Caco-2 (cell line): ENCODE measurements at regions not wholly inside any gene's neighbourhood (a gene's known extent, or its start where the extent isn't known, plus 50 kb on each side); places are given as distances from the start of the nearest gene placed in this dataset.

Experiments used
- BruUV-seq: library from RNA; stranded (reverse); fragments of 400-500 nt; replicated peaks from 2 replicates; lab custom pipeline; 2021; lab: Mats Ljungman, UMichigan
- CTCF ChIA-PET: fragments of 300-600 bp; sonication (Branson Sonifier 250); formaldehyde crosslinking; loops from one replicate; lab custom pipeline; 2022; ENCODE audit warnings: antibody characterized with exemption; lab: Charles Lee
- POLR2A ChIA-PET: fragments of 300-600 bp; sonication (Branson Sonifier 250); formaldehyde crosslinking; loops from one replicate; lab custom pipeline; 2022; ENCODE audit warnings: antibody characterized with exemption; lab: Charles Lee
- DNase-seq, 2 experiments: peaks; one replicate each; pipeline versions ENCODE4 v3.0.0 to v3.0.0-alpha.2; 2020 to 2022
- H3K27me3 ChIP-seq: replicated peaks from 2 replicates; pipeline ENCODE4 v1.6.0; 2011; ENCODE audit warnings: low read length; ENCODE audit not compliant: control insufficient read depth, insufficient read depth
- H3K36me3 ChIP-seq: 2 replicates; pipeline ENCODE4 v1.5.1; 2011; ENCODE audit warnings: low read length; ENCODE audit not compliant: control insufficient read depth, insufficient read depth
- H3K4me1 ChIP-seq: fragments of 250-450 bp; sonication (Bioruptor Pico); 2 replicates; pipeline ENCODE4 v1.5.1; 2020; ENCODE audit warnings: mild to moderate bottlenecking
- H3K4me3 ChIP-seq: 2 replicates; pipeline ENCODE4 v1.5.1; 2011; ENCODE audit warnings: low read depth, mild to moderate bottlenecking, control low read depth, low read length
- H3K9me3 ChIP-seq: fragments of 250-450 bp; sonication (Bioruptor Pico); 2 replicates; pipeline ENCODE4 v1.5.1; 2020; ENCODE audit warnings: mild to moderate bottlenecking, moderate library complexity
- H3K27ac Mint-ChIP-seq: one replicate; pipeline ENCODE4 v1.8.0; 2022; ENCODE audit warnings: mixed read lengths; ENCODE audit not compliant: unreplicated experiment
- H3K27me3 Mint-ChIP-seq: one replicate; pipeline ENCODE4 v1.8.0; 2022; ENCODE audit warnings: mixed read lengths; ENCODE audit not compliant: insufficient read depth, unreplicated experiment
- H3K36me3 Mint-ChIP-seq: one replicate; pipeline ENCODE4 v1.8.0; 2022; ENCODE audit warnings: mild to moderate bottlenecking, mixed read lengths; ENCODE audit not compliant: insufficient read depth, unreplicated experiment
- H3K4me1 Mint-ChIP-seq: one replicate; pipeline ENCODE4 v1.8.0; 2022; ENCODE audit warnings: low read depth, mixed read lengths; ENCODE audit not compliant: unreplicated experiment
- H3K4me3 Mint-ChIP-seq: one replicate; pipeline ENCODE4 v1.8.0; 2022; ENCODE audit warnings: mild to moderate bottlenecking, moderate library complexity, mixed read lengths; ENCODE audit not compliant: unreplicated experiment
- H3K9me3 Mint-ChIP-seq: one replicate; pipeline ENCODE4 v1.8.0; 2022; ENCODE audit warnings: mixed read lengths; ENCODE audit not compliant: unreplicated experiment
- intact Hi-C: fragments of 100-400 bp; cut with micrococcal nuclease; formaldehyde crosslinking; loops from one replicate; pipeline ENCODE4 v1.10.0; 2022; ENCODE audit not compliant: unreplicated experiment
- TF ChIP-seq, protein P1 (sequence below), 2 experiments: fragments of 200-600 bp in 1 of 2; IDR thresholded peaks; 1 replicate in 1 of 2; 2 replicates in 1 of 2; pipeline versions ENCODE4 v1.5.1 to v1.8.0; 2011 to 2022; ENCODE audit warnings: antibody characterized with exemption in 1 of 2, control low read depth in 1 of 2, inconsistent platforms in 1 of 2, low read depth in 1 of 2, low read length in 1 of 2, mild to moderate bottlenecking in 1 of 2, moderate library complexity in 1 of 2; ENCODE audit not compliant: insufficient read depth in 1 of 2, severe bottlenecking in 1 of 2, unreplicated experiment in 1 of 2

GRCh38 chr11:130772266-130773227 is 143.7 kb downstream of the SNX19 start:
- peaks cover 11% of the 10 kb centered on the region for H3K27me3 Mint-ChIP-seq
- H3K4me3 Mint-ChIP-seq = no peak overlapping the region
- no peak for DNase-seq
- BruUV-seq = no TSS peak
- no peak overlapping the region for H3K27ac Mint-ChIP-seq
- Histone ChIP-seq H3K36me3 (no peaks in the 10 kb centered on the region), H3K4me1 (no peaks in the 10 kb centered on the region), H3K27me3 (no peaks in the 10 kb centered on the region), H3K4me3 (no peak overlapping the region), H3K9me3 (no peaks in the 10 kb centered on the region; the same call in 1 of the 2 replicates)
- H3K9me3 Mint-ChIP-seq = no peaks in the 10 kb centered on the region
- CTCF ChIA-PET = no interaction called here
- TF ChIP-seq, protein P1, sequence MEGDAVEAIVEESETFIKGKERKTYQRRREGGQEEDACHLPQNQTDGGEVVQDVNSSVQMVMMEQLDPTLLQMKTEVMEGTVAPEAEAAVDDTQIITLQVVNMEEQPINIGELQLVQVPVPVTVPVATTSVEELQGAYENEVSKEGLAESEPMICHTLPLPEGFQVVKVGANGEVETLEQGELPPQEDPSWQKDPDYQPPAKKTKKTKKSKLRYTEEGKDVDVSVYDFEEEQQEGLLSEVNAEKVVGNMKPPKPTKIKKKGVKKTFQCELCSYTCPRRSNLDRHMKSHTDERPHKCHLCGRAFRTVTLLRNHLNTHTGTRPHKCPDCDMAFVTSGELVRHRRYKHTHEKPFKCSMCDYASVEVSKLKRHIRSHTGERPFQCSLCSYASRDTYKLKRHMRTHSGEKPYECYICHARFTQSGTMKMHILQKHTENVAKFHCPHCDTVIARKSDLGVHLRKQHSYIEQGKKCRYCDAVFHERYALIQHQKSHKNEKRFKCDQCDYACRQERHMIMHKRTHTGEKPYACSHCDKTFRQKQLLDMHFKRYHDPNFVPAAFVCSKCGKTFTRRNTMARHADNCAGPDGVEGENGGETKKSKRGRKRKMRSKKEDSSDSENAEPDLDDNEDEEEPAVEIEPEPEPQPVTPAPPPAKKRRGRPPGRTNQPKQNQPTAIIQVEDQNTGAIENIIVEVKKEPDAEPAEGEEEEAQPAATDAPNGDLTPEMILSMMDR (IDR thresholded peaks at IDR 0.05; ENCODE audit: insufficient read depth in 1 of 2, low read depth in 1 of 2, low read length in 1 of 2, severe bottlenecking in 1 of 2, unreplicated experiment in 1 of 2) = no peak
- intact Hi-C loops = no loop called here
- no peaks in the 10 kb centered on the region for H3K36me3 Mint-ChIP-seq
- POLR2A ChIA-PET = no interaction called here
- H3K4me1 Mint-ChIP-seq = no peaks in the 10 kb centered on the region

DNA sequence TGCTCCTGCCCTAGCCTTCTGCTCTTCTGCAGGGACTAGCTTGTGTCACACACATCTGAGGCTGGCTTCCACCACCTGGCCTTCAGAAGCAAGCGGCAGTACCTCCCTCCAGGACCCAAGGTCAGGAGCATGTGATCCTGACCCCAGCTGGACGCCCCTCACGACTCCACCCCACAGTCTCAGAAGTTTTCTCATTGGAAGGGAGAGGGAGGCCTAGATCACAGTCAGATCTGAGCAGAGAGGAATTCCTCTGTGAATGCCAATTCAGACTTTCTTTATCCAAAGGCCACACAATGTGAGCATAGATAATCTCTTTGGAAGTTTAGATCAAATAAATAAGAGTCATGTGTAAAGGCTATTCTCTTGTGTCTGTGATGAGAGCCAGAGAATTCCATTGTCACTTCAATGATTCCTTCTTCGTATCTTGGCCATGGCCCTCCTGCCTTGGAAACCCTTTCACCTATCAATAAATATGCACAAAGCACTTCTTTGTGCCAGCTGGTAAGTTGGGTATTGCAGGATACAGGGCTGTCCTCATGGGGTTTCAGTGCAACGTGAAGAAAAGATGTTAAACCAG is 142.9 kb downstream of the SNX19 start:
- no peak overlapping the region for H3K27ac Mint-ChIP-seq
- H3K36me3 Mint-ChIP-seq = no peaks in the 10 kb centered on the region
- POLR2A ChIA-PET = no interaction called here
- no peaks in the 10 kb centered on the region for H3K4me1 ChIP-seq
- H3K27me3 Mint-ChIP-seq = peaks cover 15% of the 10 kb centered on the region
- H3K4me3 ChIP-seq = no peak overlapping the region
- CTCF ChIA-PET = no interaction called here
- H3K4me1 Mint-ChIP-seq = no peaks in the 10 kb centered on the region
- TF ChIP-seq, protein P1 (IDR thresholded peaks at IDR 0.05; ENCODE audit: insufficient read depth in 1 of 2, low read depth in 1 of 2, low read length in 1 of 2, severe bottlenecking in 1 of 2, unreplicated experiment in 1 of 2) = no peak
- H3K27me3 ChIP-seq = no peaks in the 10 kb centered on the region
- no peak for DNase-seq
- H3K9me3 ChIP-seq = no peaks in the 10 kb centered on the region
- no peaks in the 10 kb centered on the region for H3K36me3 ChIP-seq
- no TSS peak for BruUV-seq
- intact Hi-C loops = no loop called here
- no peaks in the 10 kb centered on the region for H3K9me3 Mint-ChIP-seq
- H3K4me3 Mint-ChIP-seq = no peak overlapping the region

GRCh38 chr11:130774703-130775102 is 141.6 kb downstream of the SNX19 start:
- TF ChIP-seq, protein P1 (IDR thresholded peaks at IDR 0.05; ENCODE audit: insufficient read depth in 1 of 2, low read depth in 1 of 2, low read length in 1 of 2, severe bottlenecking in 1 of 2, unreplicated experiment in 1 of 2) = no peak
- H3K4me1 ChIP-seq = no peaks in the 10 kb centered on the region
- H3K4me3 ChIP-seq = no peak overlapping the region
- no peak overlapping the region for H3K4me3 Mint-ChIP-seq
- BruUV-seq = no TSS peak
- H3K4me1 Mint-ChIP-seq = no peaks in the 10 kb centered on the region
- H3K27me3 Mint-ChIP-seq = peaks cover 12% of the 10 kb centered on the region
- ChIA-PET POLR2A (no interaction called here), CTCF (interaction anchor here (0.7 kb wide), 1 partner anchor 24 kb away, joined by 3 read pairs; no protein-coding TSS in a partner anchor)
- H3K36me3 ChIP-seq = no peaks in the 10 kb centered on the region
- no peaks in the 10 kb centered on the region for H3K36me3 Mint-ChIP-seq
- H3K27ac Mint-ChIP-seq = no peak overlapping the region
- no peaks in the 10 kb centered on the region for H3K27me3 ChIP-seq
- no peaks in the 10 kb centered on the region for H3K9me3 ChIP-seq
- intact Hi-C loops = no loop called here
- no peaks in the 10 kb centered on the region for H3K9me3 Mint-ChIP-seq
- no peak for DNase-seq
